PC-3 (cell line): ENCODE measurements at regions not wholly inside any gene's neighbourhood (a gene's known extent, or its start where the extent isn't known, plus 50 kb on each side); places are given as distances from the start of the nearest gene placed in this dataset.

Experiments used
- CTCF ChIP-seq: fragments of 300-600 bp; sonication (generic); conservative IDR thresholded peaks from 2 replicates; pipeline ENCODE4 v1.5.1; 2017; ENCODE audit warnings: antibody characterized with exemption, low read depth, mild to moderate bottlenecking, low read length
- EZH2 ChIP-seq: fragments of 300-600 bp; sonication (generic); IDR thresholded peaks from one replicate; pipeline ENCODE4 v1.6.1; 2017; ENCODE audit warnings: antibody characterized with exemption, mild to moderate bottlenecking, low read length; ENCODE audit not compliant: unreplicated experiment
- EZH2phosphoT487 ChIP-seq: fragments of 300-600 bp; sonication (generic); IDR thresholded peaks from 2 replicates; pipeline ENCODE4 v1.6.1; 2018; ENCODE audit warnings: mild to moderate bottlenecking, antibody characterized with exemption, low read length, borderline replicate concordance

GRCh38 chr12:84455598-84455997, 457.0 kb downstream of the SLC6A15 start:
- TF ChIP-seq CTCF, result no peak
- TF ChIP-seq EZH2, result no peak
- no peak for TF ChIP-seq EZH2phosphoT487
